ENCODE measurements at regions not wholly inside any gene's neighbourhood (a gene's known extent, or its start where the extent isn't known, plus 50 kb on each side); places are given as distances from the start of the nearest gene placed in this dataset.
A peak's percentile ranks its signal among the peaks of the same experiment; 100 is the strongest.
"Not testable (repeated sequence)": the region's sequence is repeated elsewhere in the genome, so short reads cannot be mapped to it uniquely, and the experiment has no call there.

DNA sequence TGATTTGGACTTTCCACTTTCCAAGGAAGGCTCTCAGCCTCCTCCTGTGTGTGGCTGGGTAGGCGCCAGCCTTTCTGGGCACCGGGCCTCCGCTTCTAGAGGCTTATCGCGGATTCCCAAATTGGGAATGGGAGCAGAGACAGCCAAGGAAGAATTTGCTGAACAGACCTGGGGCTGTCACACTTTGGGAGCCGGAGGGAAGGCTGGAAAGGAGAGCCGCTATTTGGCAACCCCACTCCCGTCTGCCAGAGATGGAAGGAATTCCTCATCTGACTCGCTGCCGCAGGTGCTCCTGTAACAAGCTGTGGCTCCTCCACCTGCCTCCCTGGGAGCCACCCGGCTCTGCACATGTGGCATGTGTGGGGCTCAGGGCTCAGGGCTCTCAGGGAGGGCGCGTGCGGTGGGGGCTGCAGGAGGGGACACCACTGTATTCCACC is 50.8 kb upstream of the ECHDC3 start:
- no peak for DNase-seq (ENCODE audit: low read depth in 2 of 2)

DNA sequence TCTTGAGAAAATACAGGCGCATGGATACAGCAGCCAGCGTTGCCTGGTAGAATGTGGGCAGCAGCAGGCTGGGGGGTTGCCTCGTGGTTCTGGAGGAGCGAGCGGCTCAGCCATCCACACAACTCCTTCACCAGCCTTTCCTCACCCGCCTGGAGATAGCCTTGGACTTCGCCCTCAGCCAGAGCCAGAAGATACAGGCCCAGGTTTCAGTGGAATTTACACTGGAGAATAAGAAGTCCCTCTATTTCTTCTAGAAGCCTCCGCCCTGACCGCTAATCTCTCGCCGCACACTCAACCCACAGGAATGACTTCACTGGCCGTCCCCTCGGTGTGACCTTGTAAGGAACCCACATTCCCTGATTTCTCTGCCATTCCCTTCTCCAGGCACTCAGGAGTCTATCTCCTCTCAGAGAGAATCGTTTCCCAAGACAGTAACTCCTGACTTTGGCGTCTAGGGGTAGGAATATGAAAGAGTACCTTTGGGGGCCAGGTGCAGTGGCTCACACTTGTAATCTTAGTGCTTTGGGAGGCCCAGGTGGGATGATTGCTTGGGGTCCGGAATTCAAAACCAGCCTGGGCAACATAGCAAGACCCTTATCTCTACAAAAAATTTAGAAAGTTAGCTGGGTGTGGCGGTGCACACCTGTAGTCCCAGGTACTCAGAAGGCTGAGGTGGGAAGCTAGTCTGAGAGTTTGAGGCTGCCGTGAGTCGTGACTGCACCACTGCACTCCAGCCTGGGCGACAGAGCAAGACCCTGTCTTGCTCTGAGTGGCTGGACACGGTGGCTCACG is 52.0 kb upstream of the ECHDC3 start:
- DNase-seq (ENCODE audit: low read depth in 2 of 2): no peak

DNA sequence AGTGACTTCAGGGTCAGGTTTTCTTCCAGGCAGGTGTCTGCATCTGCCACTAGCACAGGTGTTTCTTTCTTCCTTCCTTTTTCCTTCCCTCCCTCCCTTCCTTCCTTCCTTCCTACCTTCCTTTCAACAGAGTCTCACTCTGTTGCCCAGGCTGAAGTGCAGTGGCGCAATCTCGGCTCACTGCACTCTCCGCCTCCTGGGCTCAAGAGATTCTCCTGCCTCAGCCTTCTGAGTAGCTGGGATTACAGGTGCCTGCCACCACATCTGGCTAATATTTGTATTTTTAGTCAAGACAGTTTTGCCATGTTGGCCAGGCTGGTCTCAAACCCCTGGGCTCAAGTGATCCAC is 53.8 kb upstream of the ECHDC3 start:
- DNase-seq (ENCODE audit: low read depth in 2 of 2): not testable (repeated sequence)

GRCh38 chr10:11687779-11688447 is 54.3 kb upstream of the ECHDC3 start:
- DNase-seq (ENCODE audit: low read depth in 2 of 2): no peak

DNA sequence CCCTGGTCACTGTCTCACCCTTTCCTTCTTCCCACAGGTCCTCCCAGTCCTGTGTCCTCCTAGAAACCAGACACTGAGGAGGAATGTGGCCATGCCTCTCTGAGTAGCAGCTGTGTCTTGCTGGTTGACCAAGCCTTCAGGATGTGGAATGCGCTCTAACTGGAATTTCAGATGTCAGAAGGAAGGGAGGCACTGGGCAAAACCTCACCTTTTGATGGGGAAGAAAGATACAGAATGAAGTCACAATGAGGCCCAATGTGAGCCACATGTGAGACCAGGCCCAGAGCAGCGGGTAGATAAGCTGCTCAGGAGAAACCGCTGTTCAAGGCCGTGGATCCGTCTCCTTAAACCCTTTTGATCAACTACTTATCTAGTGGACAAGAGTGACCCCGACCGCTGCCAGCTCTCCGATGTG is 54.8 kb upstream of the ECHDC3 start:
- DNase-seq (ENCODE audit: low read depth in 2 of 2): no peak

- peak in 1 of 2 donors; percentile 89 for DNase-seq (ENCODE audit: low read depth in 2 of 2)
Observed at GRCh38 chr10:11685787-11686218, 56.4 kb upstream of the ECHDC3 start.

DNA sequence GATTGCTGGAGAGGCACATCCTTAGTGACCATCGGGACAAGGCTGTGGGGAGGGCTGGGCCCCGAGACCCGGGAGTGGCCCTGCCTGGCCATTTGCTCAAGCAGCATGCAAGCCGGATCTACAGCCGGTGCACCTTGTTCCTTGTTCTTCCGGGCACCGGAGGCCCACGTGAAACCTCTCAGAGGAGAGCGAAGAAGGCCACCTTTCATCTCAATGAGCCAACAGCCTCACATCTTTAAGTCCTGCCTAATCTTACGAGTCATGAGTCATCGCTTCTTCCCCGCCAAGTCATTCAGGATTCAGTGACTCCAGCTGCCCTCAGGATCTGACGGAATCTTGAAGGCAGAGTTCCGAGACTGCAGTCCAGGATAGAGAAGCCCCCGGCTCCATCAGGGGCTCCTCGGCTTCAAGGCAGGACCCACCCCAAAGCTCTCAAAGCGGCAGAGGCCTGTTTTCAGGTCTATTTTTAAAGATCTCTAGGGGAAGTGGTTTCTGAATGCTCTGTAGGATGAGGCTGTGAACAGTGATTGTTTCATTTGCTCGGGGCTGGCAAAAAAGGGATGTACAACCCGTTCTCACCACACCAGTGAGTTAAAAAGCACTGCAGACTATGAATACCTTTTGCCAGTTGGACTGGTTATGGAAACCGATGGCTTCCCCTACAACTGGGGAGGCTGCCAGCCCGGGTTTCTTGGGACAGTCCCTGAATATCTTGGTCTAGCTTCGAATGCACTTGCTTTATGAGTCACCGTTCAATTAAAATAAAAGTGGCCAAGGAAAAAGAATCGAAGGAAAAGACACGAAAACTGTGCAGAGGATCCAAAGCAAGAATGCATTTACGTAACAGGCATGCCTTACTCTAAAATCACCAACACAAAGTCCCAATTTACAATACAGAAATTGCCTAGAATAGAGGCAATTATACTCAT is 57.2 kb upstream of the ECHDC3 start:
- peak in 1 of 2 donors; percentile 86 for DNase-seq (ENCODE audit: low read depth in 2 of 2)

GRCh38 chr10:11684341-11684716 is 57.9 kb upstream of the ECHDC3 start:
- not testable (repeated sequence) for DNase-seq (ENCODE audit: low read depth in 2 of 2)

GRCh38 chr10:11683529-11684320 is 58.5 kb upstream of the ECHDC3 start:
- no peak for DNase-seq (ENCODE audit: low read depth in 2 of 2)

DNA sequence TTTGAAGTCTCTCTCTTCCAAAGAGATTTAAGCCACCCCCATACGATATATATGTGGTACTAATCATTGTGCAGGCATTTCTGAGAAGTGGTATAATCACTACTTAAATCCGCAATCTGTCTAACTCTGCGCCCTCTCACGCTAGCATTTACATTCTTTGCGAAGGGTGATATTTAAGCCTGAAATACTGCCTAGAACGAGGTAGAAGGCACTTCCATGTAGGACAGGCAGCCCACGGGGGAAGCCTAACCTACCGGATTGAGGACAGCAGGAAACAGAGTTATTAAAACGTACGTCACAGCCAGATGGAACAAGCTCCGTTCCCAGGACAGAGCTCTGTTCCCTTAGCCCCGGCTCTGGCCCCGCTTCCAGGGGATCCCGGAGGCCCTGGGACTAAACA is 59.3 kb upstream of the ECHDC3 start:
- DNase-seq (ENCODE audit: low read depth in 2 of 2): peak; percentile 45 to 73

GRCh38 chr10:11682267-11682683 is 59.9 kb upstream of the ECHDC3 start:
- no peak for DNase-seq (ENCODE audit: low read depth in 2 of 2)

DNA sequence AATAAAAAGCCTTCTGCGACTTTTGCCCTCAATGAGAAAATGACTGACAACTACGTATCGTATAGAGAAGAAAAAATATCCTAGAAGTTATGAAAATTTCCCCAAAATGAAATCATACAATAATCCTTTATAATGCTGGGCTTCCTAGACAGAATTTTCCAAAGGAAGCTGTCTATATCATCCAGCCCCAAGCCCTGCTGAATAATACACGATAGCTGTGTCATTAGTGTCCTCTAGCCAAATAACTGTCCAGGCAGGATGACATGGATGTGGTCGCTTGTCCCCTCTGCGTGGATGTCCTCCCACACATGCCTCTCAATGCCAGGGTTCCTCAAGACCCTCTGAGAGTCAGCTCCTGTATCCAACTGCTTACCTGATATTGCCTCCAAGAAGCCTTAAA is 61.7 kb upstream of the ECHDC3 start:
- peak; percentile 30 to 52 for DNase-seq (ENCODE audit: low read depth in 2 of 2)

- DNase-seq (ENCODE audit: low read depth in 2 of 2): peak; percentile 66 to 80
Observed at GRCh38 chr10:11679946-11680345, 62.2 kb upstream of the ECHDC3 start.

DNA sequence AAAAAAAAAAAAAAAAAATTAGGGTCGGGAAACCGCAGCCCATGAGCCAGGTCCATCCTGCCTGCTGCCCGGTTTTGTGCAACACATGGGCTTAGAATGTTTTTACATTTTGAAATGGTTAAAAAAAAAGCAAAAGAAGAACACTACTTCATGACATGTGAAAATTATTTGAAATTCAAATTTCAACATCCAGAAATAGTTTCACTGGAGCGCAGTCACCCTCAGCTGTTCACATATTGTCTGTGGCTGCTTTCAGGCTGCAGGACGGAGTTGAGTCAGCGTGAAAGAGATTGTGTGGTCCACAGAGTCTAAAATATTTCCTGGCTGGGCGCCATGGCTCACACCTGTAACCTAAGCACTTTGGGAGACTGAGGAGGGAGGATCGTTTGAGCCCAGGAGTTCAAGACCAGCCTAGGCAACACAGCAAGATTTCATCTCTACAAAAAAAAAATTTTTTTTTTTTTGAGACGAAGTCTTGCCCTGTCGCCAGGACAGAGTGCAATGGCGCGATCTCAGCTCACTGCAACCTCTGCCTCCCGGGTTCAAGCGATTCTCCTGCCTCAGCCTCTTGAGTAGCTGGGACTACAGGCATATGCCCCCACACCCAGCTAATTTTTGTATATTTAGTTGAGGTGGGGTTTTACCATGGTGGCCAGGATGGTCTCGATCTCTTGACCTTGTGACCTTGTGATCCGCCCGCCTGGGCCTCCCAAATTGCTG is 63.9 kb upstream of the ECHDC3 start:
- DNase-seq (ENCODE audit: low read depth in 2 of 2): no peak

DNA sequence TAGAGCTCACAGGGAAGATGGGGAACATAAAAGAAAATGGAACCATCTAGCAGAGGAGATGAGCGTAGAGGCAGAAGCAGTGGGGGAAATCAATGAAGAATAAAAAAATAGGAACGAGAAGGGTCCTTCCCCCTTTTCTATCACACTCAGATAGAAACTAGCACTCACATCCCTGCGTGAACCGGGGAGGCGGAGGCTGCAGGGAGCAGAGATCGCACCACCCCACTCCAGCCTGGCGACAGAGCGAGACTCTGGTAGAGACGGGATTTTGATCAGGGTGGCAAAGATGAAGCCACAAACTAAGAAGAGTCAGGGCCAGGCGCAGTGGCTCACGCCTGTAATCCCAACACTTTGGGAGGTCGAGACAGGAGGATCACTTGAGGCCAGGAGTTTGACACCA is 64.7 kb upstream of the ECHDC3 start:
- no peak for DNase-seq (ENCODE audit: low read depth in 2 of 2)

- DNase-seq (ENCODE audit: low read depth in 2 of 2): peak in 1 of 2 donors; percentile 89
Observed at GRCh38 chr10:11673346-11674280, 62.2 kb upstream of the USP6NL start.

- DNase-seq (ENCODE audit: low read depth in 2 of 2): no peak
Observed at GRCh38 chr10:11672836-11673235, 61.4 kb upstream of the USP6NL start.

DNA sequence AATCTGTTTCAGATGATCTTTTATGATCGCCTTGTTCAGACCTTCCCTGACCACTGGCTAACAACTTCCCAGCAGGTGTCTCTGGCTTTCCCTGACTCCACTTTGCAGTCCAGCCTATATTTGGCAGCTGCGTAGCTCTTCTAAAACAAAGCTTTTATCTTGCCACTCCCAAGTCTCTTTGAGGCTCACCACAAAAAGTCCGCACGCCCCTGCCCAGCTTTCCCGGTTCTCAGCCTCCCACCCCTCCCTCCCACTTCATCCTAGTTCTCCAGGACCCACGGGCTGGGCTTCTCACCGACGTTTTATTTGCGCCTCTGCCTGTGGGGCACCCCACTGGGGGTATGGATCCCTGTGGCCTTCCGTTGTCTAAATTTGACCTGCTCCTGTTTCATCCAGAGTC is 58.9 kb upstream of the USP6NL start:
- DNase-seq (ENCODE audit: low read depth in 2 of 2): no peak

- DNase-seq (ENCODE audit: low read depth in 2 of 2): no peak
Observed at GRCh38 chr10:11668847-11669610, 57.6 kb upstream of the USP6NL start.

Data from dermis microvascular lymphatic vessel endothelial cell (primary cell).